ENCODE measurements at regions not wholly inside any gene's neighbourhood (a gene's known extent, or its start where the extent isn't known, plus 50 kb on each side); places are given as distances from the start of the nearest gene placed in this dataset.

DNA sequence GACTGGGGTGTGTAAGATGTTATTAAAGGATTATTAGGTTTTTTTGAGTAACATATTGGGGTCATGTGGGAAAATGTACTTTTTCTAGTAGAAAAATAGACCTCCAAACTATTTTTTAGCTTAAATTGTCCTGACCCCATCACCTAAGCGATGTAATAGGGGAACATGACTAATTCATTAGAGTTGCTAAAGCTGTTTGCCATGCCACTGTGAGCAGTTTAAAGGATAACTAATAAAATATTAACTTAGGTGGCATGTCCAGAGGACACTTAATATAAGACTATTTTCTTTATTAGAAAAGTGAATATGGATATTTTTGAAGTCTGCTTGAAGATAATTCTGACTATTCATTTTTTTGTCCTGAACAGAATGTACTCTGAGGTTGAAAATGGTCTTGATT, 545.9 kb upstream of the BTBD3 start:
- Histone ChIP-seq H3K4me3 (ENCODE audit: low read depth in 2 of 2, low read length in 1 of 2) (no peak overlapping the region), H3K4me1 (ENCODE audit: control insufficient read depth in 1 of 2, insufficient read depth in 2 of 2, low read depth in 1 of 2, low read length in 1 of 2) (no peaks in the 10 kb centered on the region), H3K9me3 (no peaks in the 10 kb centered on the region), H3K9me2 (no peaks in the 10 kb centered on the region), H3F3A (replicated peaks; ENCODE audit: insufficient read depth) (no peaks in the 10 kb centered on the region), H3K9ac (no peak overlapping the region), H3K79me2 (ENCODE audit: insufficient read depth) (no peaks in the 10 kb centered on the region), H3K36me3 (replicated peaks in 1 of 2; ENCODE audit: control insufficient read depth in 1 of 2, insufficient read depth in 2 of 2, low read length in 1 of 2) (no peaks in the 10 kb centered on the region), H3K4me2 (no peak overlapping the region), H2AFZ (ENCODE audit: low read depth) (no peak overlapping the region), H3K27me3 (ENCODE audit: insufficient read depth) (no peaks in the 10 kb centered on the region), H4K20me1 (ENCODE audit: insufficient read depth) (no peaks in the 10 kb centered on the region), H3K27ac (ENCODE audit: low read depth in 2 of 2, low read length in 1 of 2) (no peak overlapping the region)
- POLR2A ChIA-PET = no interaction called here
- no peak for DNase-seq
- CTCF ChIA-PET = interaction anchor here (1.1 kb wide), 1 partner anchor 10 kb away, joined by 3 read pairs; no protein-coding TSS in a partner anchor
- WGBS (ENCODE audit: low lambda C conversion rate) = 59% methylated on average over 1 of the region's 1 CpG
- TF ChIP-seq POLR2AphosphoS5 (IDR thresholded peaks at IDR 0.05; ENCODE audit: low read depth, low read length) (no peak), SMC3 (IDR thresholded peaks at IDR 0.05; ENCODE audit: low read depth, low read length) (no peak), TCF12 (IDR thresholded peaks at IDR 0.05) (no peak), FOXM1 (IDR thresholded peaks at IDR 0.05; ENCODE audit: low read depth) (no peak), RXRA (IDR thresholded peaks at IDR 0.05; ENCODE audit: borderline replicate concordance, low read depth) (no peak), ELF1 (IDR thresholded peaks at IDR 0.05) (no peak), CHD2 (IDR thresholded peaks at IDR 0.05; ENCODE audit: low read length, partially characterized antibody) (no peak), NRF1 (IDR thresholded peaks at IDR 0.05; ENCODE audit: low read depth, low read length) (no peak)
- TF ChIP-seq, protein P1, sequence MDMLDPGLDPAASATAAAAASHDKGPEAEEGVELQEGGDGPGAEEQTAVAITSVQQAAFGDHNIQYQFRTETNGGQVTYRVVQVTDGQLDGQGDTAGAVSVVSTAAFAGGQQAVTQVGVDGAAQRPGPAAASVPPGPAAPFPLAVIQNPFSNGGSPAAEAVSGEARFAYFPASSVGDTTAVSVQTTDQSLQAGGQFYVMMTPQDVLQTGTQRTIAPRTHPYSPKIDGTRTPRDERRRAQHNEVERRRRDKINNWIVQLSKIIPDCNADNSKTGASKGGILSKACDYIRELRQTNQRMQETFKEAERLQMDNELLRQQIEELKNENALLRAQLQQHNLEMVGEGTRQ (IDR thresholded peaks at IDR 0.05; ENCODE audit: borderline replicate concordance, low read depth, low read length) = no peak

DNA sequence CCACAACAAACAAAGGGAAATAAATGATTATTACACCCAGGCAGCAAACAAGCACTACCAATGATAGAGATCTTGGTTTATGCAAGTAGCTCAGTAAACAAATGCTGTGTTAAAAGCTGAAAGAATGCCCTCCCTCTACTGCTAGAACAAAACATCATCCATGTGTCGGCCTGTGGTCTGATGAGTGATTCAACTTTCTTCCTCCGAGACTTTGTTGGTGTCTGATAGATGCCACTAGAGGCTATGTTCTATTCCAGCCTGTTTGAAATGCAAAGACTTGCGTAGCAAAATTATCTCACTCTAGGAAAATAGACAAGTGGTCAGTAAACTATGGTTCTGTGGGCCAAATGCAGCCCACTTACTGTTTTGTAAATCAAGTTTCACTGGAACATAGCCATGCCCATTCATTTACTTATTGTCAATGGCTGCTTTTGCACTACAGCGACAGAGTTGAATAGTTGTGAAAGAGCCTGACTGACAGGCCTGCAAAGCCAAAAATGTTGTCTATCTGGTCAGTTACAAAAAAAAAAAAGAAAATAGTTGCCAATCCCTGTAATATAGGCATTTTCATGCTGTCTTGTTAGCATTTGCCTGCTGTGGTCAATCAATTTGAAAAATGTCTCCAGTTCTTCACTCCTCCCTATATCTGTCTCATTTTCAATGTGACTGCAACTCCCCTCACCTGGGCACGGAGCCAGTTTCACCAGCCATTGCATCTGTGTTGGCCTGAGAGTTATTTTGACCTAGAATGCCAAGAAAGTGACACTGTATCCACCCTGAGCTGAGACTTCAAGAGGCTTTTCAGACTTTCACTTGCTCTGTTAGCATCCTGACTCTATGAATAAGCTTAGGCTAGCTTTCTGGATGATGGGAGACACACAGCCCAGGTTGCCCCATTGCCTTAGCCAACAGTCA, 544.6 kb upstream of the BTBD3 start:
- Histone ChIP-seq H3K9ac (no peak overlapping the region), H3K4me3 (ENCODE audit: low read depth in 2 of 2, low read length in 1 of 2) (no peak overlapping the region), H4K20me1 (ENCODE audit: insufficient read depth) (no peaks in the 10 kb centered on the region), H3K9me2 (no peaks in the 10 kb centered on the region), H3K9me3 (no peaks in the 10 kb centered on the region), H3F3A (replicated peaks; ENCODE audit: insufficient read depth) (no peaks in the 10 kb centered on the region), H3K27me3 (ENCODE audit: insufficient read depth) (no peaks in the 10 kb centered on the region), H3K4me1 (ENCODE audit: control insufficient read depth in 1 of 2, insufficient read depth in 2 of 2, low read depth in 1 of 2, low read length in 1 of 2) (no peaks in the 10 kb centered on the region), H3K36me3 (replicated peaks in 1 of 2; ENCODE audit: control insufficient read depth in 1 of 2, insufficient read depth in 2 of 2, low read length in 1 of 2) (no peaks in the 10 kb centered on the region), H3K4me2 (no peak overlapping the region), H3K79me2 (ENCODE audit: insufficient read depth) (no peaks in the 10 kb centered on the region), H3K27ac (ENCODE audit: low read depth in 2 of 2, low read length in 1 of 2) (no peak overlapping the region), H2AFZ (ENCODE audit: low read depth) (no peak overlapping the region)
- ChIA-PET POLR2A (no interaction called here), CTCF (no interaction called here)
- WGBS (ENCODE audit: low lambda C conversion rate) = 65% methylated on average over 5 of the region's 5 CpGs
- no peak for DNase-seq
- TF ChIP-seq, protein P2, sequence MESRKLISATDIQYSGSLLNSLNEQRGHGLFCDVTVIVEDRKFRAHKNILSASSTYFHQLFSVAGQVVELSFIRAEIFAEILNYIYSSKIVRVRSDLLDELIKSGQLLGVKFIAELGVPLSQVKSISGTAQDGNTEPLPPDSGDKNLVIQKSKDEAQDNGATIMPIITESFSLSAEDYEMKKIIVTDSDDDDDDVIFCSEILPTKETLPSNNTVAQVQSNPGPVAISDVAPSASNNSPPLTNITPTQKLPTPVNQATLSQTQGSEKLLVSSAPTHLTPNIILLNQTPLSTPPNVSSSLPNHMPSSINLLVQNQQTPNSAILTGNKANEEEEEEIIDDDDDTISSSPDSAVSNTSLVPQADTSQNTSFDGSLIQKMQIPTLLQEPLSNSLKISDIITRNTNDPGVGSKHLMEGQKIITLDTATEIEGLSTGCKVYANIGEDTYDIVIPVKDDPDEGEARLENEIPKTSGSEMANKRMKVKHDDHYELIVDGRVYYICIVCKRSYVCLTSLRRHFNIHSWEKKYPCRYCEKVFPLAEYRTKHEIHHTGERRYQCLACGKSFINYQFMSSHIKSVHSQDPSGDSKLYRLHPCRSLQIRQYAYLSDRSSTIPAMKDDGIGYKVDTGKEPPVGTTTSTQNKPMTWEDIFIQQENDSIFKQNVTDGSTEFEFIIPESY (IDR thresholded peaks at IDR 0.05; ENCODE audit: borderline replicate concordance, low read depth) = no peak
- TF ChIP-seq RFX5 (IDR thresholded peaks at IDR 0.05; ENCODE audit: low read length) = no peak
- TF ChIP-seq MEF2A (IDR thresholded peaks at IDR 0.05; ENCODE audit: borderline replicate concordance, low read depth) = no peak
- TF ChIP-seq, protein P1 (IDR thresholded peaks at IDR 0.05; ENCODE audit: borderline replicate concordance, low read depth, low read length) = no peak
- TF ChIP-seq, protein P3, sequence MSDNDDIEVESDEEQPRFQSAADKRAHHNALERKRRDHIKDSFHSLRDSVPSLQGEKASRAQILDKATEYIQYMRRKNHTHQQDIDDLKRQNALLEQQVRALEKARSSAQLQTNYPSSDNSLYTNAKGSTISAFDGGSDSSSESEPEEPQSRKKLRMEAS (IDR thresholded peaks at IDR 0.05; ENCODE audit: low read depth) = no peak
- TF ChIP-seq, protein P4, sequence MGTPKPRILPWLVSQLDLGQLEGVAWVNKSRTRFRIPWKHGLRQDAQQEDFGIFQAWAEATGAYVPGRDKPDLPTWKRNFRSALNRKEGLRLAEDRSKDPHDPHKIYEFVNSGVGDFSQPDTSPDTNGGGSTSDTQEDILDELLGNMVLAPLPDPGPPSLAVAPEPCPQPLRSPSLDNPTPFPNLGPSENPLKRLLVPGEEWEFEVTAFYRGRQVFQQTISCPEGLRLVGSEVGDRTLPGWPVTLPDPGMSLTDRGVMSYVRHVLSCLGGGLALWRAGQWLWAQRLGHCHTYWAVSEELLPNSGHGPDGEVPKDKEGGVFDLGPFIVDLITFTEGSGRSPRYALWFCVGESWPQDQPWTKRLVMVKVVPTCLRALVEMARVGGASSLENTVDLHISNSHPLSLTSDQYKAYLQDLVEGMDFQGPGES (IDR thresholded peaks at IDR 0.05; ENCODE audit: low read depth, low read length) = no peak
- no peak for TF ChIP-seq GATA2 (CRISPR knock-in tag; IDR thresholded peaks at IDR 0.05)
